ENCODE measurements at regions not wholly inside any gene's neighbourhood (a gene's known extent, or its start where the extent isn't known, plus 50 kb on each side); places are given as distances from the start of the nearest gene placed in this dataset.
A peak's percentile ranks its signal among the peaks of the same experiment; 100 is the strongest.

GRCh38 chr18:66211749-66212148 lies 392.1 kb downstream of the CDH19 start:
- no peak for ATAC-seq
- H3K27ac Mint-ChIP-seq, result no peak overlapping the region
- no peaks in the 10 kb centered on the region for H3K9me3 Mint-ChIP-seq
- H3K27me3 Mint-ChIP-seq, result no peaks in the 10 kb centered on the region
- H3K4me1 Mint-ChIP-seq, result no peaks in the 10 kb centered on the region
- H3K4me3 Mint-ChIP-seq, result no peak overlapping the region
- no peaks in the 10 kb centered on the region for H3K36me3 Mint-ChIP-seq

DNA sequence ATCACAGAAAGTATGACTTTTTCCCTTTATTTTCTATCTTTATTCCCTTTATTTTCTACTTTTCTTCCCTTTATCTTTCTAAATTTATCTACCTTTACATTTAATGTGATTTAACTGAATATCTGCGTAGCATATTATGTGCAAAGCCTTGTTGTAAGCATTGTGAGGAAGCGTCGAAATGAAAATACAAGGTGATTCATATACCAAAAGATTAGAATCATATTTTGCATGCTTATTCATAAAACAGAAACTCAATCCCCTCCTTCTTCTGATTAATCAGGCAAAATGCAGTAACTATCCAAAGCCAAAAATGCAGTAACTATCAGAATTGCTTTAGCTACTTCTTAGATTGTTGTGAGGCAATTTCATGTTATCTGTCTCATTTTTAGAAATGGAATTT lies 393.0 kb downstream of the CDH19 start:
- Mint-ChIP-seq H3K27ac (no peak overlapping the region), H3K9me3 (no peaks in the 10 kb centered on the region), H3K4me1 (no peaks in the 10 kb centered on the region), H3K36me3 (no peaks in the 10 kb centered on the region), H3K4me3 (no peak overlapping the region), H3K27me3 (no peaks in the 10 kb centered on the region)
- no peak for ATAC-seq

DNA sequence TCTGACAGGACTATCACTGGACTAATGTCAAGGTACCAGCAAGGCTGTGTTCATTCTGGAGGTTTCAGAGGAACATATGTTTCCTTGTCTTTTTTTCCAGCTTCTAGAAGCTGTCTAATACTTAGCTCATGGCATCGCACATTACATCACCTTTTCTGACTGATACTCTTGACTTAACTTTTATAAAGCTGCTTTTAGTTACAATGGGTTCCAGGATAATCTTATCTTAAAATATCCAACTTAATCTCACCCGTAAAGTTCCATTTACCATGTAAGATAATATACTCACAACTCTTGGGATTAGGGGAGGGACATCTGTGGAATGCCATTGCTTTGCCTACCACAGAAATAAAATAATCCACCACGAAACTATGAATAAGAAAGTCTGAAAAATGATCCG lies 394.2 kb downstream of the CDH19 start:
- Mint-ChIP-seq H3K4me1 (no peaks in the 10 kb centered on the region), H3K27ac (no peak overlapping the region), H3K9me3 (no peaks in the 10 kb centered on the region), H3K27me3 (no peaks in the 10 kb centered on the region), H3K36me3 (no peaks in the 10 kb centered on the region), H3K4me3 (no peak overlapping the region)
- no peak for ATAC-seq

GRCh38 chr18:66196805-66197204 lies 407.1 kb downstream of the CDH19 start:
- Mint-ChIP-seq H3K4me1 (no peaks in the 10 kb centered on the region), H3K4me3 (no peak overlapping the region), H3K27ac (no peak overlapping the region), H3K9me3 (peaks cover 4% of the 10 kb centered on the region), H3K36me3 (no peaks in the 10 kb centered on the region), H3K27me3 (no peaks in the 10 kb centered on the region)
- ATAC-seq, result no peak

- no peak for ATAC-seq
- Mint-ChIP-seq H3K36me3 (no peaks in the 10 kb centered on the region), H3K4me3 (no peak overlapping the region), H3K27me3 (no peaks in the 10 kb centered on the region), H3K9me3 (peaks cover 4% of the 10 kb centered on the region), H3K4me1 (no peaks in the 10 kb centered on the region), H3K27ac (no peak overlapping the region)
These were observed 410.0 kb downstream of the CDH19 start for GRCh38 chr18:66193938-66194337.

- Mint-ChIP-seq H3K27ac (no peak overlapping the region), H3K9me3 (peaks cover 4% of the 10 kb centered on the region), H3K36me3 (no peaks in the 10 kb centered on the region), H3K27me3 (no peaks in the 10 kb centered on the region), H3K4me3 (no peak overlapping the region), H3K4me1 (no peaks in the 10 kb centered on the region)
- ATAC-seq, result peak; percentile 50
These were observed 410.5 kb downstream of the CDH19 start for GRCh38 chr18:66193394-66193793.

- H3K27me3 Mint-ChIP-seq, result no peaks in the 10 kb centered on the region
- no peak overlapping the region for H3K27ac Mint-ChIP-seq
- H3K9me3 Mint-ChIP-seq, result peaks cover 6% of the 10 kb centered on the region
- ATAC-seq, result no peak
- H3K4me1 Mint-ChIP-seq, result no peaks in the 10 kb centered on the region
- no peaks in the 10 kb centered on the region for H3K36me3 Mint-ChIP-seq
- H3K4me3 Mint-ChIP-seq, result no peak overlapping the region
These were observed 417.9 kb downstream of the CDH7 start for GRCh38 chr18:66168685-66169235.

GRCh38 chr18:66167829-66168684 lies 417.2 kb downstream of the CDH7 start:
- ATAC-seq, result peak; percentile 55
- Mint-ChIP-seq H3K9me3 (peaks cover 6% of the 10 kb centered on the region), H3K36me3 (no peaks in the 10 kb centered on the region), H3K27ac (no peak overlapping the region), H3K4me3 (no peak overlapping the region), H3K27me3 (no peaks in the 10 kb centered on the region), H3K4me1 (no peaks in the 10 kb centered on the region)

DNA sequence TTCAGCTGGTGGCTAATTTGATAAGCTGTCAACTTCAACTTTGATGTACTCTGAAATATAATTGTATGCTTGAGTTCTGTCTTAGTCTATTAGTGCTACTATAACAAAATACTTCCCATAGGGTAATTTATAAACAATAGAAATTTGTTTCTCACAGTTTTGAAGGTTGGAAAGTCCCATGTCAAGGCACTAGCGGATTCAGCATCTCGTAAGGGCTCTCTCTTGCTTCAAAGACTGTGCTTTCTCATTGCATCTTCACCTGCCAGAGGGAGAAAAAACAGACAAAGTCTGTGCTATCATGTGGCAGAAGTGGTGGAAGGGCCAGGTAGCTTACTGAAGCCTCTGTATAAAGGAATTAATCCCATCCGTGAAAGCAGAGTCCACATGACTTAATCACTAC lies 409.2 kb downstream of the CDH7 start:
- Mint-ChIP-seq H3K4me3 (no peak overlapping the region), H3K27ac (no peak overlapping the region), H3K36me3 (no peaks in the 10 kb centered on the region), H3K4me1 (no peaks in the 10 kb centered on the region), H3K9me3 (peaks cover 3% of the 10 kb centered on the region), H3K27me3 (no peaks in the 10 kb centered on the region)
- ATAC-seq, result no peak

GRCh38 chr18:66159451-66159850 lies 408.6 kb downstream of the CDH7 start:
- no peaks in the 10 kb centered on the region for H3K27me3 Mint-ChIP-seq
- H3K4me1 Mint-ChIP-seq, result no peaks in the 10 kb centered on the region
- no peaks in the 10 kb centered on the region for H3K36me3 Mint-ChIP-seq
- ATAC-seq, result no peak
- H3K27ac Mint-ChIP-seq, result no peak overlapping the region
- peaks cover 3% of the 10 kb centered on the region for H3K9me3 Mint-ChIP-seq
- no peak overlapping the region for H3K4me3 Mint-ChIP-seq

DNA sequence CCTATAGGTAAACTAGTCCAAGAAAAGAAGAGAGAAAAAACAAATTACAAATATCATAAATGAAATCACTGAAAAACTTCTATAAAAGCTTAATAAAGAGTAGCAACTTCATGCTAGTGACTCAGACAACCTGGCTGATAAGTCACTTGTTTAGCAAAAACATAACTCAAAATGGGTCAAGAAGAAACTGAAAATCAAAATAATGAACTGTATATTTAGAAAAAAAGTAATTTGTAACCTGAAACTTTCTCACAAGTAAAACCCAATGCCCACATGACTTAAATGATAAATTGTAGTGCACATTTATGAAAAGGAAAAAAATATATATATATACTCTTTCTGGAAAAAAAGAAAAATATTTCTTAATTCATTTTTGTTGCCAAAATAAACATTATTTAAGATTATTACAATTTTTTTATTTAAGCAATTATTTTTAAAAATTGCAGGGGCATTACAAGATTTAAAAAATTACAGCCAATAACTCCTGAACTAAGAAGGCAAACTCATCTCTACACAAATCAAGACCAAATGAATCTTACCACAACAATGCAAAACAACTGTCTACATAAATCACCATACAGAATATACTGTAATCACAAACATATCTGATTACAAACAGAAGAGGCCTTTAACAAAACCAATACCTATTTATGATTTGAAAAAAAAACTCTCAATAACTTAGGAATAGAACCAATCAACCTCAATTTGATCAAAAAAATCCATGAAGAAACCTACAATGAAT lies 406.3 kb downstream of the CDH7 start:
- no peaks in the 10 kb centered on the region for H3K36me3 Mint-ChIP-seq
- H3K4me1 Mint-ChIP-seq, result no peaks in the 10 kb centered on the region
- H3K9me3 Mint-ChIP-seq, result no peaks in the 10 kb centered on the region
- ATAC-seq, result no peak
- H3K27ac Mint-ChIP-seq, result no peak overlapping the region
- no peak overlapping the region for H3K4me3 Mint-ChIP-seq
- no peaks in the 10 kb centered on the region for H3K27me3 Mint-ChIP-seq

DNA sequence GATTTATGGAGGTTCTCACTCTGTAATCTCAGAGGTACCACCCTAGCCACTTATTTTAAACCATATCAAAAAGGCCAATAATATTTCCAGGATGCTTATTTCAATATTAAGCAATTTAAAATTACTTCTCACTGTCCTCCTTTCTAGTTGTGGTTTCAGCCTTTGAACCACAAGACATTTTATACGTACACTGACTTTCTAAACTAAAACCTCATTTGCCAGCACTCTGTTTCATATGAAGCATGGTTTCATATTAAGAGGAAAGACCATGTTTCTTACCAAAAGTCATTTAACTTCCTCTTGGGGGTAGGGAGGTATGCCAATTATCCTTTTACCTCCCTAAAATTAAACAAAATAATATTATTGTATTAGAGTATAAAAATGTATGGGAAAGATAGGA lies 399.8 kb downstream of the CDH7 start:
- Mint-ChIP-seq H3K4me3 (no peak overlapping the region), H3K4me1 (no peaks in the 10 kb centered on the region), H3K27ac (no peak overlapping the region), H3K27me3 (no peaks in the 10 kb centered on the region), H3K9me3 (peaks cover 2% of the 10 kb centered on the region), H3K36me3 (no peaks in the 10 kb centered on the region)
- no peak for ATAC-seq

GRCh38 chr18:66143029-66143428 lies 392.2 kb downstream of the CDH7 start:
- Mint-ChIP-seq H3K27me3 (no peaks in the 10 kb centered on the region), H3K36me3 (no peaks in the 10 kb centered on the region), H3K4me3 (no peak overlapping the region)

GRCh38 chr18:66141716-66142115 lies 390.9 kb downstream of the CDH7 start:
- H3K27ac Mint-ChIP-seq, result no peak overlapping the region
- no peaks in the 10 kb centered on the region for H3K27me3 Mint-ChIP-seq
- H3K4me1 Mint-ChIP-seq, result no peaks in the 10 kb centered on the region
- H3K9me3 Mint-ChIP-seq, result no peaks in the 10 kb centered on the region
- no peak for ATAC-seq
- no peak overlapping the region for H3K4me3 Mint-ChIP-seq
- no peaks in the 10 kb centered on the region for H3K36me3 Mint-ChIP-seq

More at GRCh38 chr18:66143029-66143428, 392.2 kb downstream of the CDH7 start:
- no peak for ATAC-seq
- peaks cover 2% of the 10 kb centered on the region for H3K9me3 Mint-ChIP-seq
- no peaks in the 10 kb centered on the region for H3K4me1 Mint-ChIP-seq
- no peak overlapping the region for H3K27ac Mint-ChIP-seq

DNA sequence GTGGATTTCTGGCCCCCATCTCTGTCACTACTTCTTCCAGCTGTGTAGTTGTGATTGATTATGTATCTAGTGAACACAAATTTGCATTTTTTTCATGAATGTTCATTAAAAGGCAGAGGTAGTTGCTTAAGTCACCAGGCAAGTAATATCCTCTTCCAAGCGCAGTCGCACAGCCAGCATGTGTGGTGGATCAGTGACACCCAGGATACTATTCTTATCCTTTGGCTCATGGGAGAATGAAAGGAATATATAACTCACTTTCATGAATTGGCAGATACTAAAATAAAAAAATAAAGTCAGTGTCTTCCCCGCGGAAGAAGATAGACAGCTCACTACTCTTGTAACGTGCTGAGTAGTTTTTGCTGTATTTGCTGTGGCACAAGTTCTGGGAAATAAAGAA lies 387.8 kb downstream of the CDH7 start:
- H3K4me1 Mint-ChIP-seq, result no peaks in the 10 kb centered on the region
- ATAC-seq, result no peak
- H3K4me3 Mint-ChIP-seq, result no peak overlapping the region
- no peaks in the 10 kb centered on the region for H3K27me3 Mint-ChIP-seq
- H3K9me3 Mint-ChIP-seq, result no peaks in the 10 kb centered on the region
- no peaks in the 10 kb centered on the region for H3K36me3 Mint-ChIP-seq
- no peak overlapping the region for H3K27ac Mint-ChIP-seq

GRCh38 chr18:66136039-66136438 lies 385.2 kb downstream of the CDH7 start:
- ATAC-seq, result no peak
- Mint-ChIP-seq H3K4me3 (no peak overlapping the region), H3K9me3 (no peaks in the 10 kb centered on the region), H3K27me3 (no peaks in the 10 kb centered on the region), H3K27ac (no peak overlapping the region), H3K4me1 (no peaks in the 10 kb centered on the region), H3K36me3 (no peaks in the 10 kb centered on the region)

Data from stimulated activated memory B cell treated with anti-CD40 and anti-IgM and Interleukin-4, amounts not matched to agents 10 μg/mL and 1 μg/mL and 100 μg/mL, for 72 hours (primary cell).